ENCODE measurements at regions not wholly inside any gene's neighbourhood (a gene's known extent, or its start where the extent isn't known, plus 50 kb on each side); places are given as distances from the start of the nearest gene placed in this dataset.

DNA sequence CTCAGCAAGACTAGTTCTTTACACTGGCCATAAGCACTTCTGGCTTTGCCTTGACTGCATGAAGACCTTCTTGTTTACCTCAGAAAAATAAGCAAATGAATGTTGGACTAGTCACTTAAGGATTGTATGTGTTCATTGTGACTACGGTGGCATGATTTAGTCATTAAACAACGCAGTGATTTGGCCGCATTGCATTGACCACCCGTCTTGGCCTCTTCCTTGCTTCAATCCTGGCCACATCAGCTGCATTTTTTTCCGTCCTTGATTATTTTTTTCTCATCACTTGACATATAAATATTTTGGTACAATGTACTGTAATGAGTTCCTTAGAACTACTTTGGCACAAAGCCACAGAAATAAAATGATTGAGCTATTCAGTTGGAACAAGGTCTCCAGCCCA is 656.2 kb downstream of the RAB28 start:
- Mint-ChIP-seq H3K4me3 (ENCODE audit: unreplicated experiment) (no peak overlapping the region), H3K9me3 (ENCODE audit: low read depth) (no peaks in the 10 kb centered on the region), H3K36me3 (ENCODE audit: low read depth) (no peaks in the 10 kb centered on the region), H3K27me3 (ENCODE audit: low read depth) (peaks cover 7% of the 10 kb centered on the region), H3K27ac (ENCODE audit: unreplicated experiment) (no peak overlapping the region), H3K4me1 (ENCODE audit: low read depth) (no peaks in the 10 kb centered on the region)
- TF ChIP-seq CTCF (IDR thresholded peaks at IDR 0.05) = no peak
- DNase-seq (ENCODE audit: low spot score) = no peak

DNA sequence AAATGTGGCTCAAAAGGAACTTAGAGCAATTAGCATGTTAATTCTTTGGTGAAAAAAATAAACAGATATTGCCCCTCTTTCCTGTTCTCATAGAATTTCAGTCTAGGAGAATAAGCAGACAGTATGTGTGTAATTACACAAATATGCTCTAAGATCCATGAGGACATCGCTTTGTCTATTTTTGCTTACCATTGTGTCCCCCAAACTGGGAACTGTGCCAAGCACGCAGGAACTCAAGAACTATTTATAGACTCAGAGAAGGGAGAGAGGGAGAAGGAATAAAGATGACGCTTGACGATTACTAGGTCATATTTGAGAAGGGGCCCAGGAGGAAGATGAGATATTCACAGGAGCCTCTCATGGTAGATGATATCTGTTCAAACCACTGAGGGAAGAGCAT is 692.6 kb downstream of the RAB28 start:
- no peaks in the 10 kb centered on the region for H3K27me3 Mint-ChIP-seq (ENCODE audit: low read depth)
- no peak overlapping the region for H3K27ac Mint-ChIP-seq (ENCODE audit: unreplicated experiment)
- no peak for TF ChIP-seq CTCF (IDR thresholded peaks at IDR 0.05)
- H3K4me3 Mint-ChIP-seq (ENCODE audit: unreplicated experiment) = no peak overlapping the region
- peaks cover 12% of the 10 kb centered on the region for H3K9me3 Mint-ChIP-seq (ENCODE audit: low read depth)
- DNase-seq (ENCODE audit: low spot score) = no peak
- H3K36me3 Mint-ChIP-seq (ENCODE audit: low read depth) = no peaks in the 10 kb centered on the region
- peaks cover 8% of the 10 kb centered on the region for H3K4me1 Mint-ChIP-seq (ENCODE audit: low read depth)

DNA sequence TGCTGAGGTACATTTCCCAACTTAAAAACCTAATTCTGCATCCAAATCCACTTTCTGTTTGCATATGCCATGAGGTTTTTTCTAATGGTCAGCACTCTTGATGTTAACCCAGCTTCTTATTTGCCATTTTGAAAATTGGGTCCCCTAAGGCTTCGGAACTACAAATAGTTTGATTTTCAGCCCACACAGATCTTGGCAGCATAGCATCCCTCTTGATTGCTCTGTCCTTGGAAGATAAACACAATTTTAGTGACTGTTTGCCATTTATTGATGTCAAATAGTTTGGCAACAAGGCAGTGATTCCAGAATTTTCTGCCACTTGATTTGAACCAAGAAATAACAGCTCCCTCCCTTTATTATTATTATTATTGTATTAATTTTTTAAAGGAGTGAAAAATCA is 696.9 kb downstream of the RAB28 start:
- H3K27ac Mint-ChIP-seq (ENCODE audit: unreplicated experiment) = no peak overlapping the region
- peaks cover 8% of the 10 kb centered on the region for H3K4me1 Mint-ChIP-seq (ENCODE audit: low read depth)
- TF ChIP-seq CTCF (IDR thresholded peaks at IDR 0.05) = no peak
- no peaks in the 10 kb centered on the region for H3K27me3 Mint-ChIP-seq (ENCODE audit: low read depth)
- no peak for DNase-seq (ENCODE audit: low spot score)
- H3K4me3 Mint-ChIP-seq (ENCODE audit: unreplicated experiment) = no peak overlapping the region
- H3K36me3 Mint-ChIP-seq (ENCODE audit: low read depth) = no peaks in the 10 kb centered on the region
- H3K9me3 Mint-ChIP-seq (ENCODE audit: low read depth) = peaks cover 12% of the 10 kb centered on the region

DNA sequence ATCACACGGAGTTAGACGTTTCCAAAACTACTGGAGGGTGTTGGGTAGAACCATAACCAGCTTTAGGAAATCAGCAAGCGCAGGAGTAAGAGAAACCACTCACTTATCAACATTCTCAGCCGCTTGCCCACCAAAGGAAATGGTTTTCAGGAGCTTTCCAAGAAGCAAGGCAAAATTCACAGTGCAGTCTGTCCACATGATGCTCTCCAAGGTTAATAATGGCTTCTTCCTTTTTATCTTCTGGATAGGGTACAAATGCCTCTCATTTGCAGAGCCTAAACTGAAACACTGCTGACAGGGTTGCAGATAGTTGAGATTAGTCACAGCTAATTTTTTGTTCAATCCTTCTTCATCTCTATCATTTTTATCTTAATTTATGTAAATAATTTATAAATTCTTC is 705.4 kb downstream of the RAB28 start:
- DNase-seq (ENCODE audit: low spot score) = no peak
- Mint-ChIP-seq H3K4me3 (ENCODE audit: unreplicated experiment) (no peak overlapping the region), H3K36me3 (ENCODE audit: low read depth) (no peaks in the 10 kb centered on the region), H3K9me3 (ENCODE audit: low read depth) (no peaks in the 10 kb centered on the region), H3K27me3 (ENCODE audit: low read depth) (peaks cover 2% of the 10 kb centered on the region), H3K27ac (ENCODE audit: unreplicated experiment) (no peak overlapping the region), H3K4me1 (ENCODE audit: low read depth) (no peaks in the 10 kb centered on the region)
- TF ChIP-seq CTCF (IDR thresholded peaks at IDR 0.05) = no peak

- Mint-ChIP-seq H3K27me3 (ENCODE audit: low read depth) (peaks cover 2% of the 10 kb centered on the region), H3K4me3 (ENCODE audit: unreplicated experiment) (no peak overlapping the region), H3K9me3 (ENCODE audit: low read depth) (no peaks in the 10 kb centered on the region), H3K4me1 (ENCODE audit: low read depth) (no peaks in the 10 kb centered on the region), H3K27ac (ENCODE audit: unreplicated experiment) (no peak overlapping the region), H3K36me3 (ENCODE audit: low read depth) (no peaks in the 10 kb centered on the region)
- no peak for DNase-seq (ENCODE audit: low spot score)
- no peak for TF ChIP-seq CTCF (IDR thresholded peaks at IDR 0.05)
Observed at GRCh38 chr4:12778191-12778590, 705.9 kb downstream of the RAB28 start.

Data from chondrocyte (in vitro differentiated cells).